B cell (primary cell): ENCODE measurements at regions not wholly inside any gene's neighbourhood (a gene's known extent, or its start where the extent isn't known, plus 50 kb on each side); places are given as distances from the start of the nearest gene placed in this dataset.

Source experiments
- EZH2 ChIP-seq: IDR thresholded peaks from 2 replicates; pipeline ENCODE4 v1.6.1; 2012; ENCODE audit warnings: borderline replicate concordance, low read depth, mild to moderate bottlenecking, moderate library complexity, low read length; ENCODE audit not compliant: insufficient read depth, poor library complexity, severe bottlenecking
- TF ChIP-seq, protein P1 (sequence below): fragments of 200-600 bp; IDR thresholded peaks from one replicate; pipeline ENCODE4 v1.8.0; 2022; ENCODE audit warnings: antibody characterized with exemption, mild to moderate bottlenecking

DNA sequence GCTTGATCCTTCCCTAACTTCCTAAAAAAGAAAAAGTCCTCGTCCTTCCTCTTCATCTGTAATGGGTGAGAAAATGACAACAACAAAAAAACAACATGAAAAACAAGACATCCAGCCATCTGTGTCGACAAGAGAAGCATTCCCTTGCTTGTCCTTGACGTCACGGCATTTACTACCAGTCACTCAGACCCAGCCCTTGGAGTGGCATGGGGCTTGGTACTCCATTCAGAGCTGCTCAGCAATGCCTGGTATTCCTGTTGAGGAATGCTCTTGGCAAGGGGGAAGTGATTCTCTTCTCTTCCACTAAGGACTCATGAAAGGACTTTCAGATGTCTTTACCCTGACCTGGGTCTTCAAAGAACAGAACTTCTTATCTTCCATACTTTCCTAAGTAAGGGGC is 339.7 kb upstream of the RASGRP1 start:
- TF ChIP-seq, protein P1, sequence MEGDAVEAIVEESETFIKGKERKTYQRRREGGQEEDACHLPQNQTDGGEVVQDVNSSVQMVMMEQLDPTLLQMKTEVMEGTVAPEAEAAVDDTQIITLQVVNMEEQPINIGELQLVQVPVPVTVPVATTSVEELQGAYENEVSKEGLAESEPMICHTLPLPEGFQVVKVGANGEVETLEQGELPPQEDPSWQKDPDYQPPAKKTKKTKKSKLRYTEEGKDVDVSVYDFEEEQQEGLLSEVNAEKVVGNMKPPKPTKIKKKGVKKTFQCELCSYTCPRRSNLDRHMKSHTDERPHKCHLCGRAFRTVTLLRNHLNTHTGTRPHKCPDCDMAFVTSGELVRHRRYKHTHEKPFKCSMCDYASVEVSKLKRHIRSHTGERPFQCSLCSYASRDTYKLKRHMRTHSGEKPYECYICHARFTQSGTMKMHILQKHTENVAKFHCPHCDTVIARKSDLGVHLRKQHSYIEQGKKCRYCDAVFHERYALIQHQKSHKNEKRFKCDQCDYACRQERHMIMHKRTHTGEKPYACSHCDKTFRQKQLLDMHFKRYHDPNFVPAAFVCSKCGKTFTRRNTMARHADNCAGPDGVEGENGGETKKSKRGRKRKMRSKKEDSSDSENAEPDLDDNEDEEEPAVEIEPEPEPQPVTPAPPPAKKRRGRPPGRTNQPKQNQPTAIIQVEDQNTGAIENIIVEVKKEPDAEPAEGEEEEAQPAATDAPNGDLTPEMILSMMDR = no peak
- no peak for TF ChIP-seq EZH2
